ENCODE measurements at regions not wholly inside any gene's neighbourhood (a gene's known extent, or its start where the extent isn't known, plus 50 kb on each side); places are given as distances from the start of the nearest gene placed in this dataset.

DNA sequence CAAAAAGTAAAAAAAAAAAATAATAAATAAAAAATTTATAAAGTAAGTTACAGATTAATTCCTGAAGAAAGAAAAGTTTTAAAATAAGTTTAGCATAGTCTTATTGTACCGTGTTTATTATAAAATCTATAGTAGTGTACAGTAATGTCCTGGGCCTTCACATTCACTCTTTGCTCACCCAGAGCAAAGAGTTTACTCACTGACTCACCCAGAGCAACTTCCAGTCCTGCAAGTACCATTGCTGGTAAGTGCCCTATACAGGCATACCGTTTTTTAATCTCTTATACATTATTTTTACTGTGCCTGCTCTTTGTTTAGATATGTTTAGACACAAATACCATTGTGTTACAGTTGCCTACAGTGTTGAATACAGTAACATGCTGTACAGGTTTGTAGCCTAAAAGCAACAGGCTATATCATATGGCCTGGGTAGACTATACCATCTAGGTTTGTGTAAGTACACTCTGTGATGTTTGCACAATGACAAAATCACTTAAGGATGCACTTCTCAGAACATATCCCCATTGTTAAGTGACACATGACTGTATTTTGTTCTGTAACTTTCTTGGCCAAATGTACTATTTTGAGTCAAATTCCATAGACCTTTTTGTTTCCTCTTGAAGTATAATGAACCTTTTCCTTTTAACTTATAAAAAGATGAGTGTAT, 199.0 kb upstream of the NUDT6 start:
- TF ChIP-seq, protein P1, sequence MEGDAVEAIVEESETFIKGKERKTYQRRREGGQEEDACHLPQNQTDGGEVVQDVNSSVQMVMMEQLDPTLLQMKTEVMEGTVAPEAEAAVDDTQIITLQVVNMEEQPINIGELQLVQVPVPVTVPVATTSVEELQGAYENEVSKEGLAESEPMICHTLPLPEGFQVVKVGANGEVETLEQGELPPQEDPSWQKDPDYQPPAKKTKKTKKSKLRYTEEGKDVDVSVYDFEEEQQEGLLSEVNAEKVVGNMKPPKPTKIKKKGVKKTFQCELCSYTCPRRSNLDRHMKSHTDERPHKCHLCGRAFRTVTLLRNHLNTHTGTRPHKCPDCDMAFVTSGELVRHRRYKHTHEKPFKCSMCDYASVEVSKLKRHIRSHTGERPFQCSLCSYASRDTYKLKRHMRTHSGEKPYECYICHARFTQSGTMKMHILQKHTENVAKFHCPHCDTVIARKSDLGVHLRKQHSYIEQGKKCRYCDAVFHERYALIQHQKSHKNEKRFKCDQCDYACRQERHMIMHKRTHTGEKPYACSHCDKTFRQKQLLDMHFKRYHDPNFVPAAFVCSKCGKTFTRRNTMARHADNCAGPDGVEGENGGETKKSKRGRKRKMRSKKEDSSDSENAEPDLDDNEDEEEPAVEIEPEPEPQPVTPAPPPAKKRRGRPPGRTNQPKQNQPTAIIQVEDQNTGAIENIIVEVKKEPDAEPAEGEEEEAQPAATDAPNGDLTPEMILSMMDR (IDR thresholded peaks at IDR 0.05; ENCODE audit: partially characterized antibody, unreplicated experiment) = no peak
- Mint-ChIP-seq H3K36me3 (ENCODE audit: unreplicated experiment) (no peaks in the 10 kb centered on the region), H3K9me3 (ENCODE audit: unreplicated experiment) (no peaks in the 10 kb centered on the region), H3K4me1 (ENCODE audit: low read depth, unreplicated experiment) (no peaks in the 10 kb centered on the region), H3K4me3 (ENCODE audit: unreplicated experiment) (no peak overlapping the region), H3K27me3 (ENCODE audit: unreplicated experiment) (no peaks in the 10 kb centered on the region), H3K27ac (ENCODE audit: unreplicated experiment) (no peak overlapping the region)
- no peak for DNase-seq

DNA sequence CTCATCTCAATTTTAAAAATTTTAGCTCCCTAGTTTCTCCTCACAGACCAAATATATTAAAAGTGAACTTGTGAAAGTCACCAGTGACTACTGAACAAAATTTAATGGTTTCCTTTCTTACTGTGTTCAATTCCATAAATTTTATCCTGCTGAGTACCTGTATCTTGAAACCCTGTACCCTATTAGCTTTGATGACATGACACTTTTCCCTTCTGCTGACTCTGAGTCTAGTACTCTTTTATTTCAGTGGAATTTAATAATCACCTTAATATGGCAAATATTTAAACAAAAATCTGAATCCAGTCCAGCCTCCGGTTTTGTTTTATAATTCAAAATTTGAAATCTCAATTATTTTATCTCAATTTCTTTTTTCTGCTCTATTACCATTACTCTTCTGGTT, 203.1 kb upstream of the NUDT6 start:
- no peaks in the 10 kb centered on the region for H3K36me3 Mint-ChIP-seq (ENCODE audit: unreplicated experiment)
- no peaks in the 10 kb centered on the region for H3K27me3 Mint-ChIP-seq (ENCODE audit: unreplicated experiment)
- H3K4me3 Mint-ChIP-seq (ENCODE audit: unreplicated experiment) = no peak overlapping the region
- H3K4me1 Mint-ChIP-seq (ENCODE audit: low read depth, unreplicated experiment) = no peaks in the 10 kb centered on the region
- DNase-seq = no peak
- TF ChIP-seq, protein P1 (IDR thresholded peaks at IDR 0.05; ENCODE audit: partially characterized antibody, unreplicated experiment) = no peak
- H3K27ac Mint-ChIP-seq (ENCODE audit: unreplicated experiment) = no peak overlapping the region
- no peaks in the 10 kb centered on the region for H3K9me3 Mint-ChIP-seq (ENCODE audit: unreplicated experiment)

DNA sequence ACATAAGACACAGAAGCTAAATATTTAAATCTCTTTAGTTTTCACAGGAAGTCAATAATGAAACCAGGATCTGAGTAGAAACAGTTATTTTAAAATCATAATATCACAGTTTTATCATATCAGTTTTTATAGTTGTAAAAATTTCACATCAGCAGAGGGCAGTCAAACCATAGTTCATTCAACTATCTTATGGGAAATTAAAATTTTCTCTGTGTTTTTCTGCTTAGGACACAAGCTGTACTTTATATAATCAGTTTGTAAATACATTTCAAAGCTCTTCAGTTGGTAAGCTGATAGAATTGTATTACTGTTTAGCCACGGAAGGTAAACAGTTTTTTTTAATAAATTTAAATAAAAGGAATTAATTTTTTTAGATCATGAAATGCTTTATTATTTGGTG, 204.8 kb upstream of the NUDT6 start:
- H3K36me3 Mint-ChIP-seq (ENCODE audit: unreplicated experiment) = no peaks in the 10 kb centered on the region
- H3K27ac Mint-ChIP-seq (ENCODE audit: unreplicated experiment) = no peak overlapping the region
- no peaks in the 10 kb centered on the region for H3K4me1 Mint-ChIP-seq (ENCODE audit: low read depth, unreplicated experiment)
- TF ChIP-seq, protein P1 (IDR thresholded peaks at IDR 0.05; ENCODE audit: partially characterized antibody, unreplicated experiment) = no peak
- no peak for DNase-seq
- H3K9me3 Mint-ChIP-seq (ENCODE audit: unreplicated experiment) = no peaks in the 10 kb centered on the region
- H3K27me3 Mint-ChIP-seq (ENCODE audit: unreplicated experiment) = no peaks in the 10 kb centered on the region
- H3K4me3 Mint-ChIP-seq (ENCODE audit: unreplicated experiment) = no peak overlapping the region

DNA sequence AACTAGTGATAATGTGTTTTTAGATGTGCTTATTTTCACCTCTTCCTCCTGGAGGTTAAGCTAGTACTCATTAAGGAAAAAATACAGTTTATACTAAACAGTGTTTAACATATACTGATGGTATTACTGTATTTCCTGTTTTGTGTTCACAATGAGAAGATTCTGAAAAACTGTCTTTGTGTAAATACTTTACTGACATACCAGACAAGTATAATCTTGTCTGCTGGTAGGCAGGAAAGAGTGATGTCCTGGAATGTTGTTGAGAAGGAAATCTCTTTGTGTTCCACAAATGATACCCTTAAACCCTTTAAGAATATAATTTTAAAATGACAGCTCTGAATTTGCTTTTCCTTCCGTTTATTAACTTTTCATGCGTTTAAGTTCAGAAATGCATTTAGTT, 205.5 kb upstream of the NUDT6 start:
- TF ChIP-seq, protein P1 (IDR thresholded peaks at IDR 0.05; ENCODE audit: partially characterized antibody, unreplicated experiment) = no peak
- H3K27ac Mint-ChIP-seq (ENCODE audit: unreplicated experiment) = no peak overlapping the region

DNA sequence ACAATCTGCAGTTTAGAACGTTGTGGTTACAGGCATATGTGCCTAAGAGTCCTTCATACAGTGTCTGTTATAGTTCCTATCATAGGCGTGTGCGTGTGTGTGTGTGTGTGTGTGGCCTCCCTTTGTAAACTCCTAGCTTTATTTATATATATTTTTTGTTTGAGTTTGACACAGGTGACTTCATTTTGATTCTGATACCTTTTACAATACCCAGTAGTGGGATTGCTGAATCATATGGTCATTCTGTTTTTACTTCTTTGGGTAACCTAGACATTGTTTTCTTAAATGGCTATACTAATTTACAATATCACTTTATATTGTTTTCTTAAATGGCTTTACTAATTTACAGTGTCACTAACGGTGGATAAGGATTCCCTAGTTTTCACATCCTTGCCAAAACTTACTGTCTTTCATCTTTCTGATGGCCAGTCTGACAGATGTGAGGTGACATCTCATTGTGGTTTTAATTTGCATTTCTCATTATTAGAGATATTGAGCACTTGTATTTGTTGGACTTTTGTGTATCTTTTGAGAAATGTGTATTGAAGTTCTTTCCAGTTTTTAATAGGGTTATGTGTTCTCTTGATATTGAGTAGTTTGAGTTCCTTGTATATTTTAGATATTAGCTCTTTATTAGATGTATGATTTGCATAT, 211.1 kb upstream of the NUDT6 start:
- TF ChIP-seq, protein P1 (IDR thresholded peaks at IDR 0.05; ENCODE audit: partially characterized antibody, unreplicated experiment) = no peak
- H3K36me3 Mint-ChIP-seq (ENCODE audit: unreplicated experiment) = no peaks in the 10 kb centered on the region
- no peaks in the 10 kb centered on the region for H3K27me3 Mint-ChIP-seq (ENCODE audit: unreplicated experiment)
- no peak overlapping the region for H3K27ac Mint-ChIP-seq (ENCODE audit: unreplicated experiment)
- no peak for DNase-seq
- H3K4me3 Mint-ChIP-seq (ENCODE audit: unreplicated experiment) = no peak overlapping the region
- H3K9me3 Mint-ChIP-seq (ENCODE audit: unreplicated experiment) = no peaks in the 10 kb centered on the region
- H3K4me1 Mint-ChIP-seq (ENCODE audit: low read depth, unreplicated experiment) = peaks cover 3% of the 10 kb centered on the region

More for the DNA sequence above, 205.5 kb upstream of the NUDT6 start:
- Mint-ChIP-seq H3K4me3 (ENCODE audit: unreplicated experiment) (no peak overlapping the region), H3K4me1 (ENCODE audit: low read depth, unreplicated experiment) (no peaks in the 10 kb centered on the region), H3K9me3 (ENCODE audit: unreplicated experiment) (no peaks in the 10 kb centered on the region), H3K27me3 (ENCODE audit: unreplicated experiment) (no peaks in the 10 kb centered on the region), H3K36me3 (ENCODE audit: unreplicated experiment) (no peaks in the 10 kb centered on the region)
- DNase-seq = no peak
